ENCODE measurements at regions not wholly inside any gene's neighbourhood (a gene's known extent, or its start where the extent isn't known, plus 50 kb on each side); places are given as distances from the start of the nearest gene placed in this dataset.

- TF ChIP-seq, protein P1, sequence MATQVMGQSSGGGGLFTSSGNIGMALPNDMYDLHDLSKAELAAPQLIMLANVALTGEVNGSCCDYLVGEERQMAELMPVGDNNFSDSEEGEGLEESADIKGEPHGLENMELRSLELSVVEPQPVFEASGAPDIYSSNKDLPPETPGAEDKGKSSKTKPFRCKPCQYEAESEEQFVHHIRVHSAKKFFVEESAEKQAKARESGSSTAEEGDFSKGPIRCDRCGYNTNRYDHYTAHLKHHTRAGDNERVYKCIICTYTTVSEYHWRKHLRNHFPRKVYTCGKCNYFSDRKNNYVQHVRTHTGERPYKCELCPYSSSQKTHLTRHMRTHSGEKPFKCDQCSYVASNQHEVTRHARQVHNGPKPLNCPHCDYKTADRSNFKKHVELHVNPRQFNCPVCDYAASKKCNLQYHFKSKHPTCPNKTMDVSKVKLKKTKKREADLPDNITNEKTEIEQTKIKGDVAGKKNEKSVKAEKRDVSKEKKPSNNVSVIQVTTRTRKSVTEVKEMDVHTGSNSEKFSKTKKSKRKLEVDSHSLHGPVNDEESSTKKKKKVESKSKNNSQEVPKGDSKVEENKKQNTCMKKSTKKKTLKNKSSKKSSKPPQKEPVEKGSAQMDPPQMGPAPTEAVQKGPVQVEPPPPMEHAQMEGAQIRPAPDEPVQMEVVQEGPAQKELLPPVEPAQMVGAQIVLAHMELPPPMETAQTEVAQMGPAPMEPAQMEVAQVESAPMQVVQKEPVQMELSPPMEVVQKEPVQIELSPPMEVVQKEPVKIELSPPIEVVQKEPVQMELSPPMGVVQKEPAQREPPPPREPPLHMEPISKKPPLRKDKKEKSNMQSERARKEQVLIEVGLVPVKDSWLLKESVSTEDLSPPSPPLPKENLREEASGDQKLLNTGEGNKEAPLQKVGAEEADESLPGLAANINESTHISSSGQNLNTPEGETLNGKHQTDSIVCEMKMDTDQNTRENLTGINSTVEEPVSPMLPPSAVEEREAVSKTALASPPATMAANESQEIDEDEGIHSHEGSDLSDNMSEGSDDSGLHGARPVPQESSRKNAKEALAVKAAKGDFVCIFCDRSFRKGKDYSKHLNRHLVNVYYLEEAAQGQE (IDR thresholded peaks at IDR 0.05; ENCODE audit: insufficient read depth in 1 of 2, low read depth in 2 of 2, low read length in 2 of 2), result no peak
- TF ChIP-seq POLR2AphosphoS5 (IDR thresholded peaks at IDR 0.05; ENCODE audit: low read depth, low read length) (no peak), TAF1 (IDR thresholded peaks at IDR 0.05; ENCODE audit: borderline replicate concordance, insufficient read depth, low read length) (no peak), SIN3A (IDR thresholded peaks at IDR 0.05; ENCODE audit: borderline replicate concordance, insufficient read depth, low read length) (no peak)
Measured at GRCh38 chr13:85068231-85068630, 731.0 kb downstream of the SLITRK6 start.
